ENCODE measurements at regions not wholly inside any gene's neighbourhood (a gene's known extent, or its start where the extent isn't known, plus 50 kb on each side); places are given as distances from the start of the nearest gene placed in this dataset.

DNA sequence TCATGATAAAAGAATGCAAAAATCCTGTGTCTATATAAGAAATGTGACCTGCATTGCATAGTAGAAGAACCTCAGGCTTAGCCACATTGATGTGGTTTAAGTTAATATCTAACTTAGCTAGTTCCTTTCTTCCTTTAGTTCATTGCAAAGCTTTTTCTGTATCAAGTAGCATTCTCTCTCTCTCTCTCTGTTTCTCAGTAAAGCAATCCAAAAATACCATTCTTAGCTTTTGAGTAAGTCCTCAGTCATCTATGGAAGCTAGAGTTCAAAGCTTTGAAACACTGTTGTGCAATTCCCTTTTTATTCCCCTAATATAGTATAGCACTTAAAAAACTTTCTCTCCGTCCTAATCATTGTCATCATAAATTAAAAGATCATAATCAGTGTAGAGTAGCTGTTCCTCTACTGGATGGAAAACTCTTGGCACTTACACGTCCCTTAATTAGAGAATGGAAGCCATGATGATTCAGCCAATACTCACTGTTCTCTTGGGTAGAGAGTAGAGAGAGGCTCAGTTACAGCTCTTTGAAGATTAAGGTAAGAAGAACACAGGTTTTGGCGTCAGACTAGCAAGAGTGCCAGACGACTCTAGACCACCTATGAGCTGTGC is 350.3 kb upstream of the LYPLAL1 start:
- DNase-seq (ENCODE audit: low spot score) = no peak

DNA sequence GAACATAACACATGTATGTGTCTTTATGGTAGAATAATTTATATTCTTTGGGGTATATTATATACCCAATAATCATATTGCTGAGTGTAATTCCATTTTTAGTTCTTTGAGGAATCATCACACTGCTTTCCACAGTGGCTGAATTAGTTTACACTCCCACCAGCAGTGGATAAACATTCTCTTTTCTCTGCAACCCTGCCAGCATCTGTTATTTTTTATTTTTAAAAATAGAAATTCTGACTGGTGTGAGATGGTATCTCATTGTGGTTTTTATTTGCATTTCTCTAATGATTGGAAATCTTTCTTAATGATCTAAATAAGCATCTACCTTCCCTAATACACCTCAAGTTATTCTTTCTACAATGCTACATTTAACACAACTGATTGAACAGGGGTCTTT is 346.2 kb upstream of the LYPLAL1 start:
- no peak for DNase-seq (ENCODE audit: low spot score)

DNA sequence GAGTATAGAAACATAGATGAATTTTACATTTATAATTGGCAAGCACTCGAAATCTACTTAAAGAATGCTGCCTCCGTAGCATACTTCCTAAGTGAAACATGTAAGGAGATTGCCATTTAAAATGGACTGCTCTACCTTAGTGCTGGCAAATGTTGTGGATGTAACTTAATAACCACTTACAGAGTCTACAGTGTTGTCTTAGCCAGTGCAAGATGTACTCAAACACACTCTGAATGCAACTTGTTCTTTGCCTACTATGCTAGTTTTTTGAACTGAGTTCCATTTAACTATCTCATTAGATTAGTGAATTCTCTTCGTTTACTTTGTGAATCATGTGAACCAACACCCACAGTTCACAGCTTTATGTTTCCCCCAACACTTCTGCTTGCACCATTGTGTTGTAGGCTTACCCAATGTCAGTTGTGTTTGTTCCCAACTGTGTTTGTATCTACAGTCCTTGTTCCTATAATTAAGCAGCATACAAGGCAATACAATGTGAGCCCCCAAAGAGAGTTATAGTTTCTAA is 345.5 kb upstream of the LYPLAL1 start:
- no peak for DNase-seq (ENCODE audit: low spot score)

DNA sequence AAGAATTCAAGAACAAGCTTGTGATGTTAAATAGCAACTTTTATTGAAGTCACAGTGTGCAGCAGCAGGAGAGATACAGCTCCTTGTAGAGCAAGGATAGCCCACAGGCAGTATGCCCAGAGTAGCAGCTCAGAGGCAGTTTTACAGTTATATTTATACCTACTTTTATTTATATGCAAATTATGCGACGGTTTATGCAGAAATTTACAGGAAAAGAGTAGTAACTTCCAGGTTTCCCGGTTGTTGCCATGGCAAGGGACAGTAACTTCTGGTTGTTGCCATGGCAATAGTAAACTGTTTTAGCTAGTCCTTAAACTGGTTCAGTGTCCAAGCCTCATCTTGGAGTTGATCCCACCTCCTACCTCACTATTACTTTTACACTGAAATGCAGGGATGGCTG is 344.6 kb upstream of the LYPLAL1 start:
- no peak for DNase-seq (ENCODE audit: low spot score)

DNA sequence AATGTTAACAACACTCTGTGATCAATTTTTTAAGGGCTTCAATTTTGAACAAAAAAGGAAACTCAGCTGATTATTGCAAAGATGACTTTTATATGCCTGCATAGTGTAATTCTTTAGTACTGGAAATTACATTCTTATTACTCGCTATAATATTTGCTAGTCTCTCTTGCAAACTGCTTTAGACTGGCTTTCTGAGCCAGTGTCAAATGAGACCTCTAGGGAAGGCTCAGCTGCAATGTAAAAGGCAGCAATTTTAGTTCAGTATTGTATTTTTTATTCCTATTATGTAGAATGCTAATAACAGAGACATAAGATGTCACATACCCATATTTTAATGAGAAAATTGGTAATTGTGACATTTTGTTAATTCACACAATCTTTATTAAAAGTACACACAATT is 338.1 kb upstream of the LYPLAL1 start:
- no peak for DNase-seq (ENCODE audit: low spot score)

DNA sequence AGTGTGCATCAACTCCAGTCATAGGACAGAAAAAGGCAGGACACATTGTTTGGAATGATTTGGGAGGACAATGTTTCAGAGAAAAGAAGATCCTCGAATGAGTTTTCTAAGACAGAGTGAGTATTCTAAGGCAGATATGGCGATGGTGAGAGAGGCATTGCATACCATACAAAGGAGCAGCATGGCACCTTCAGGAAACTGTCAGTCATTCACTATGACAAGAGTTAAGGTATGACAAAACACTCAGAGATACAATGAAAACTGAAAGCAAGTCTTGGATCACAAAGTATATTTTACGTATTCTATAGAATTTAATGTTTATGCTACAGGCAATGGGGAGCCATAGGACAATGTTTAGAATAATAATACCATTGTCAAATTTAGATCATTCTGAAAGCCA is 337.4 kb upstream of the LYPLAL1 start:
- no peak for DNase-seq (ENCODE audit: low spot score)

DNA sequence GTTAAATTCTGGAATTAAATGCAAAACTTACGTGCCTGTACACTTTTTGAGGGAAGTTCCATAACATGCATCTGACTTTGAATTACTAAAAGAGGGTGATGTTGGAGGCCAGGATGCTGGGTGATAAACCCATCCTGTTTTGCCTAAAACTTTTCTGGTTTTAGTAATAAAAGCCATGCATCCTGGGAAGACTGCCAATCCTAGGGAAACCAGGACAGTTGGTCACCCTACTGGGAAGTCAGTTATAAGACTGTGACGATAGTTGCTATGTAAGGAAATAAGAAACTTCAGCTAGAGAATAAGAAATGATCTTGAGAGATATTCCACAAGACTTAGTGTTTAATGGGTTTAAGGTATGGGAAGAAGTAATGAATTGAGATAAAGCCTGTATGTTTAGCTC is 336.6 kb upstream of the LYPLAL1 start:
- no peak for DNase-seq (ENCODE audit: low spot score)

DNA sequence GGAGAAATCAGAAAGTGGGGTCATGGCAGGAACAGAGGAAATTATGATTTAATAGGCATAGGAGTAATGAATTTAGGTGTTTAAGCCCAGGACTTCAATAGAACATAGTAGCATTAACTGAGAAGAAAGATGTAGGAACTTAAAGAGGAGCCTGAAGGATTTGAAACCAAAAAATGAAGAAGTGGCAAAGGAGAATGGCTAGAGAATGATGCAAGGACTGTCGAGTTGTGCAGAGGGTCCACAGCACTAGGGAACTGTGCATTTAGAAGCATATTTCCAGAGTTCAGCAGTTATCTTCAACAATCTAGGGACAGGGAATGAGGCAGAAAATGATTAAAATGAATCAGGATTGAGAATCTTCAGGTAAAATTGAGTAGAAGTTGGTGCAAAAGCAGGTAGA is 328.1 kb upstream of the LYPLAL1 start:
- no peak for DNase-seq (ENCODE audit: low spot score)

DNA sequence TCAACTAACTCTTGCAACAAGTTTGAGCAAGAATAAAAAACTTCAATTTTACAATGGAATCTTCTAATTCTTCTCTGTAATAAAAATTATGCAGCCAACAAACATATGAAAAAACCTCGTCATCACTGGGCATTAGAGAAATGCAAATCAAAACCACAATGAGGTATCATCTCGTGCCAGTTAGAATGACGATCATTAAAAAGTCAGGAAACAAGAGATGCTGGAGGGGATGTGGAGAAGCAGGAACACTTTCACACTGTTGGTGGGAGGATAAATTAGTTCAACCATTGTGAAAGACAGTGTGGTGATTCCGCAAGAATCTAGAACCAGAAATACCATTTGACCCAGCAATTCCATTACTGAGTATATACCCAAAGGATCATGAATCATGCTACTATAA is 327.5 kb upstream of the LYPLAL1 start:
- no peak for DNase-seq (ENCODE audit: low spot score)

DNA sequence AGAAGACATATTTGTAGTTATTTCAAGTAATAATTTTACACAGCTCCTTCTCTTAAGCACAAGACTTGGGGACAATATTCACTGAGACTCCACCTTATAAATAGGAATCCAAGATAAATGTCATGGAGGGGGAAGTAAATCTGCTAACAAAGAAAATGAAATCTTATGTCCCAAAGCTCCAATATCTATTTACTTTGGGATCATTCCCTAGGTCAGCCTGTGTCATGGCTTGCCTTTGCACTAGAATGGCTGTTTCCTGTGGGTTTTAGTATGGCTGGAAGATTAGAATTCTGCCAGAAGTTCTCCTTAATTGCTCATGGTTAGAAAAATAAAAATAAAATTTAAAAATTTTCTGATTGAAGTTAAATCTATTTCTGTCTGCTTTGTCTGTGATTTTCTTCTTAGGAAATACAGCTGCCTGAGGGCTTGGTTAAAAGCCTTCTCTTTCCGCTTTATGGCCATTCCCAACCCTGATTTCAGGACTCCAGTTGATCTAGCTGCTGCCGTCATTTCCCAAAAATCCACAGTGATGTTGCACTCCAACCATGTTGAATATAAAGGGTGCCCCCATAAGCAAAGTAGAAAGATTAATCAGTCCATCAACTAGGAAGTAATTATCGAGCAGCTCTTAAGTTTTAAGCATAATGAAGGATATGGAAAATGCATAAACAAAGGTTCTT is 326.4 kb upstream of the LYPLAL1 start:
- no peak for DNase-seq (ENCODE audit: low spot score)

DNA sequence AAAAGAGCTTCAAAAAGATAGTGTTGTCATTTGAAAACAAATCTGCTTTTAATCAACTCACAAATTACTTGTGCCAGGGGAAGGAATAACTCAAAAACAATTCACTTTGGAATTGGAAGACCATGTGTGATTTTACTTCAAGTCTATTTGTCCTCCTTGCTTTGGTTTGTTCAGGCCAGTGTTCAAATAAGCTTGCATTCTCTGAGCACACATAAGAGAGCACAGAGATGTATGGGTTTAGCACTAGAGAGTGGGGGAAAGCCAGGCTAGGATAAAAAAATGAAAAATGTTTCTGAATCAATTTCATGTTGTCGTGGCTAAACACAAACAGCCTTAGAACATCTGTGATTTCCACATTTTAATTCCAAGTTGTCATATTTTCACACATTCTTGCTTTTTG is 325.7 kb upstream of the LYPLAL1 start:
- no peak for DNase-seq (ENCODE audit: low spot score)

DNA sequence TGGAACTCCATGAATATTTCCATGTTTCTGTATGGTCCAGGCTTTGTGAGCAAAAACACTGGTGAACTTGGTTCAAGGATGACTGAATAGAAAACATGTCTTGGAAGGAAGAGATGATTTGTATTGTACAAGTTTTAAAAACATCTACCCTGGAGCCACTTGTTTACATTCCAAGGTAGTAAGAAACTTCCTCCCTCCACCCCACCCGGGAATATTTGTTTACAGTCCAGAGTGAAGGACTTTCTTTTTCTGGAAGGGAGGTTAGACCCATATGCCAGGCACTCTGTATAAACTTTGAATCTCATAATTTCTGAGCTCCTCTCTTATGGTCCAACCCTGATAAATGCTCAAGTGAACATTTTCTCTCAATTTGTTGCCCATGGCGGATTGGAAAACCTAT is 323.3 kb upstream of the LYPLAL1 start:
- no peak for DNase-seq (ENCODE audit: low spot score)

DNA sequence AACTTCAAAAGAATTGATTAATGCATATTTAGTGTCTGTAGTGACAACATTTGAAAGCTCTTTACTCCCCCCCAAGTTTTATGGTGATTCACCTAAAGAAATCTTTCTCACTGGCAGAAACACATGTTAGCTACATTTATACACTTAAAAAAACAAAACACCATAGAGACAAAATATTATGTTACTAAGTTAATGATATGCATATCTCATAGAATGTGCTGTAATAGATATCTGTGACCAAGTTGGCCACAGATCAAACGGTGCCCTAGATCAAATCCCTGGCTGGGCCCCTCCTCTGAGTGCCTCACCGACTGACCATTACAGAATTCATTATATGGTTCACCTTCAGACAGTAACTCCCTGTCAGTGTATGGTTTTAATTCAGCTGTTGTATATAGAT is 322.1 kb upstream of the LYPLAL1 start:
- DNase-seq (ENCODE audit: low spot score) = no peak

DNA sequence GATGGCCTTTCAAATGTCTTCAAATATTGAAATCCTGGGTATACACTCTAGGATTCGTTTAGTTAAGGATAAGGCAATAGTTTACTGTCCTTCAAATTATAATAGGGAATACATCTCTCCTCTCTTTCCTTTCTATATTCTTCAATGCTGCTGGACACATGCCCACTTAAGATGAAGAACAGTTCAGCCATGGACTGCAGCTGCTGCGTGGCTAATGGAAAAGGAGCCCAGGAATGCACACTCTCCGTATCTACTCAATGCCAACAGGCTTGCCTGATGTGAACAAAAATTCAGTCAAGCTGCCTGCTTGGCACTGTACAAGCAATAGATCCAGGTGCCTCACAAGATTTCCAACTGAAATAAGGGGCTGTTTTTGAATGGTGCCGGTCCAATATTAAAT is 321.2 kb upstream of the LYPLAL1 start:
- no peak for DNase-seq (ENCODE audit: low spot score)

DNA sequence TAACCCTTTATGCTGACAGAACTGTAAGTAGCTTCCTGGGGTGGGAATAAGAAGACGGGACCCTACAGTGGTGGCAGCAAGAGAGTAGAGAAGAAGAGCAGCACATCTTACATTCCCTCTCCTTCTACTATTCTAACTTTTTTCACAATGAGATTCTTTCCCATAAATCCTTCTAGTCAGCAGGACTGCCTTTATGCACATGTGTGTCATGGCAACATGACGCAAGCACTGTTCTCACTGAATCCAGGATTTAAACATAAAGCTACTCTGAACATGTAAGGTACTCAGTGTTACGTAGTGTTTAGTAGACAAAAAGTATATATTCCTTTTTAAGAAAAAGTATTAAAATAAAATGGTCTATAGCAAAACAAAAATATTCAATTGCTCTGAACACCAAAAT is 309.7 kb upstream of the LYPLAL1 start:
- DNase-seq (ENCODE audit: low spot score) = no peak

DNA sequence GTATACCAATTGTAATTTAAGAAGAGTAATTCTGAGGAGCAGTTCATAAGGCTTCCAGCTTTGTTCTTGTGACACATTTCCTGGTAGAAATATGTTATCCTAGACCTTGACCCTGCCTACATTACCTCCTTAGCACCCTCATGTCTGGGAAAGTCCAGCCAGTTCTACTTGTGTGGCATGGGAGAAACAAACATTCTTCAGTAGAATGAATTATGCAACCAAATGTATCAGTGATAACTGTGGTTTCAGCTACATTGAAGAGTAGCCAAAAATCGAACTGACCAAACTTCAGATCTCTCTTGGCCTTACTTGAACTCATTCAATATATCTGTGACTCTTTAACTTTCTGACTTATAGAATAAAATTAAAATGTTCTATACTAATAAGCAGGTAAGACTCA is 308.1 kb upstream of the LYPLAL1 start:
- DNase-seq (ENCODE audit: low spot score) = no peak

DNA sequence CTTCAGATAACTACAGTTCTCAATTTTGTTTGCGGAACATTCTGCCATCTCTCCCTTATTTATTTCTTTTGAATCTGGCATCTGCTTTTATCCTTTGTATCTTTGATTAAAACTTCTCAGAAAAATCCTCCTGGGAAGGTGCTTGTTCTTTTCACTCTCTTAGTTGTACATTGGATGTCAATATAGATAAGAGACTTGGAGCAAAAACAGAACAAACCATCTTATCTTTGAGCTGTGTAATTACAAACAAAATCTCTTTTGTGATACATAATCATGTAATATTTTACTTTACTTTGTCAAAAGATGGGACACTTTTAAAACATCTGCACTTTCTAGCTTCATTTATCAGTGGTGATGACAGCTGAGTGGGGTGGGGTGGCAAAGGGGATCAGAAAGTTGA is 307.2 kb upstream of the LYPLAL1 start:
- no peak for DNase-seq (ENCODE audit: low spot score)

DNA sequence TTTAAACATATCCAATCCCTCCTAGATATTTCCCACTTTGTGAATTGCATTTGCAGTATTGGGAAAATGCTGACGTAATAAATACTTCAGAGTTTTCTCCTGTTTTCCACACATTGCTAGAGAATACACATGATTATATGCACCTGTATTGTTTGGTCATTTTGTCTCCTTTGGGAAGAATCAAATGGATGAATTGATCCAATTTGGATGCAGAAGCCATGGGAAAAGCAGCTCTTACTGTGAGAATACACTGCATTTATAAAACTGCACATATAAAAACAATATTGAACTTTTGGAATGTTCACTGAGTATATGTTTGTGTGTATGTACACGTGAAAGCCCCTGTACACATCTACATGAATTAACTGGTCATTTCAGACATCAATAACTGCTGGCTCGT is 306.6 kb upstream of the LYPLAL1 start:
- no peak for DNase-seq (ENCODE audit: low spot score)

DNA sequence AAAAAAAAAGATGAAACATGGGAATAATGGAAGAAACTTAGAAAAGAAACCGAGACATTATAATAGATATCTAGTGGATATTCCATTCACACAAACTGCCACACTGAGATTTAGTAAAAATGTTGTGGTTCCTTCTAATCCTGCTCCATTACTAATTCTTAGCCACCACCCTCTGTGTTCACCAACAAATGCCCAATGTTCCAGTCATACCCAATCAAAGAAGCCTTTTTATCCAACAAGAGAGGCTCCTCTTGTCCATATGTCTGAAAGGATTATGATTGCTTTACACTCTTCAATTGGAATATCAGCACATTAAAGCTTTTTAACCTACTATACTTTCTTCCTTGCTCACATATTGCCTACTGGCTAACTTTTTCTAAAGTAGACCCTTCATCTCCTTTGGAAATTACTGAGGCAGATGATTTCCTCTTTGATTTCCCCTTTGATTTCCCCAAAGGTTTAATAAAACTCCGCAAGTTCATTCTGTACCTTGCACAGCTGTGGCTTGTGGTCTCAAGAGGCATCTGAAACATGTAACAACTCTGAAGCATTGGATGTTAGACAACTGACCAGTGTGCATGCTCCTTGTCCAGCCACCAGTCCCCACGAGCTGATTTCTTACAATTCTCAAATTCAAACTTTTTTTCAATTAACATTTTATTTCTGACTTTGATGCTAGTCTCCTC is 305.6 kb upstream of the LYPLAL1 start:
- DNase-seq (ENCODE audit: low spot score) = no peak

DNA sequence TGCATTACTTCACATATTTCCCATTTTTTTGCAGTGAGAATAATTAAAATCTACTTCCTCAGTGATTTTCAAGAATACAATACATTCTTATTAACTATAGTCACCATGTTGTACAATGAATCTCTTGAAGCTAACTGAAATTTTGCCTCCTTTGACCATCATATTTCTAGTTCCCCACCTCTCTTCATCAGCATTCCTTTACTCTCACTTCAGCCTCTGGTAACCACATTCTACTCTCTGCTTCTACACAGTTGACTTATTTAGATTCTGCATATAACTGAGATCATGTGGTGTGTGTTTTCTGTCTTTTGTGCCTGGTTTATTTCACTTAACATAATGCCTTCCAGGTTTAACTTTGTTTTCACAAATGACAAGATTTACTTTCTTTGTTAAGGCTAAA is 304.4 kb upstream of the LYPLAL1 start:
- DNase-seq (ENCODE audit: low spot score) = no peak

DNA sequence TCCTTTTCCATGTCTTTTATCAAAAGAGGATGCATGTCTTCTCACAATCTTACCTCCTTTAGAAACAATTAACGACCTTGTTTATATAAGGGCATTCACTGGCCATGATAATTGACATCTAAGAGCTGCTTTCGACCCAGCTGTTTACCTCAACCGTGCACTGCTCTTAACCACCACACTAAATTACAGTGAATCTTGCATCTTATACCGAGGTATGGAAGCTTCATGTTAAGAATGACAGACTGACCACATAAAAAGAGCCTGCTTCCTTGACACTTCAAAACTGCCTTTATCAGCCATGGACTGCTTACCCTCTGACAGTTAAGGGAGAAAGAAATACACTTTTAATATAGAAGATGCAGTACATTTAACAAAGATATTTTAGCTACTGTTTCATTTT is 301.7 kb upstream of the LYPLAL1 start:
- no peak for DNase-seq (ENCODE audit: low spot score)

DNA sequence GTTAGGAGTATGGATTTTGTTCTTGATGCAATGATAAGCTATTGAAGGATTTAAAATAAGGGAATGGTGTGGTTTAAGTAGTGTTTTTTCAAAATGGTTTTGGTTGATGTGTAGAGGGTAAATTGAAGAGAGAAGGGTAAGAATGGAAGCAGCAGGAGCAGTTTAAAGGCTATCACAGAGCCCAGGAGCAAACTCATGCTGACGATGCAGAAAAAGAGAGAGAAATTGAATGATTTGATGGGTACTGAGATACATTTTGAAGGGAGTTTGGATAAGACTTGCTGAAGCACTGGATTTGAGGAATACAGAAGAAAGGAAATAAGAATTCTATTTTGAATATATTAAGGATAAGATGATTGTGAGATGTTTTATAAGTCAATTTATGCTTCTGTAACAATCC is 300.8 kb upstream of the LYPLAL1 start:
- DNase-seq (ENCODE audit: low spot score) = no peak

DNA sequence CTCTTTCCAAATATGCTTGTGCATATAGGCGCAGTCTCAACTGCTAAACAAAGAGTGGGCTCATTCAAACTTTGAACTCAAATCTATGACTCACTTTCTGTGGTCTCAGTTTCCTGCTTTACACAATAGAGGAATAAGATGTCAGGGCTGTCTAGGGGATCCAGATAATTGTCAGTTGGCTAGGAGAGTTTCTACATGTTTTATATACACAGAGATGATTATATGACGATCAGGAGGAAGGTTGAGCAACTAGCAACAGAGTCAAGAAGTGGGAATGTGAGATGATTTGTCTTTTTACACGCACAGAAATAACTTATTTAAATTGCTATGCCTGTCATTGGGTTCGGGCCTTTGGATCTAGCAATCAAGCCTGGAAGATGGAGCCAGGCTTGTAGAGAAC is 299.4 kb upstream of the LYPLAL1 start:
- no peak for DNase-seq (ENCODE audit: low spot score)
